HG03565 (cell line): ENCODE measurements at regions not wholly inside any gene's neighbourhood (a gene's known extent, or its start where the extent isn't known, plus 50 kb on each side); places are given as distances from the start of the nearest gene placed in this dataset.
"Not testable (repeated sequence)": the region's sequence is repeated elsewhere in the genome, so short reads cannot be mapped to it uniquely, and the experiment has no call there.

Experiments used
- ATAC-seq: cut with Tn5 transposase; IDR thresholded peaks from one replicate; pipeline ENCODE4 v1.9.1; 2021; ENCODE audit warnings: mild to moderate bottlenecking, moderate library complexity; ENCODE audit not compliant: unreplicated experiment

DNA sequence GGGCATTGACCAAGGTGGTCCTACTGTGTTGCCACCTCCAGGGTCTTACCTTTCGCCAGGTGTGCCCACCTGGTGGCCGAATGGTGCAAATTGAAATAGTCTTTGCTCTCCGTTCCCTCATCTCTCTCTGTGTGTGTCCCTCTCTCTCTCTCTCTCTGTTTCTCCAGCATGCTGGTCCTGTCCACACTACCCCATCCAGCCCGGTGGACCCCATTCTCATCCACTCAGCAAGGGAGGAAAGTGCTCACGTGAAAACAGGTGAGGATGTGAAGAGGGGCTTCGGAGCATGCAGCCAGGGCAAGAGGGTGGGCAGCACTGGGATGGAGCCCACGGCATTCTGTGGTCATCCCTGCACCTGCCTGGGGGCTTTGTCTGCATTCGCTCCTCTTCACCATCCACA, 150.1 kb downstream of the CRLF2 start:
- no peak for ATAC-seq

DNA sequence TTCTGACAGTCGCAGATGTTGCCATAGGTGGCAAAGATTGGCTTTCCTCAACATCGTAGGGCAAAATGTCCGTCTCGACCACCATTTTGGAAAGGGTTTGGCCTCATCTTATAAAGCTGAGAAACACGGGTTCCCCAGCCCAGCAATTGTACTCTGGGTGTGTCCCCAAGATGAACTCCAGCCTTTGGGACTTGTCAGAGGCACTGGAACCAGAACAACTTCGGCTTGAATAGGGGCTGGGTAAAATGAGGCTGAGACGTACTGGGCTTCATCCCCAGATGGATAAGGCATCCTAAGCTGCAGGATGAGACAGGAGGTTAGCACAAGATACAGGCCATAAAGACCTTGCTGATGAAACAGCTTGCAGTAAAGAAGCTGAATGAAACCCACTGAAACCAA, 151.9 kb downstream of the CRLF2 start:
- no peak for ATAC-seq

DNA sequence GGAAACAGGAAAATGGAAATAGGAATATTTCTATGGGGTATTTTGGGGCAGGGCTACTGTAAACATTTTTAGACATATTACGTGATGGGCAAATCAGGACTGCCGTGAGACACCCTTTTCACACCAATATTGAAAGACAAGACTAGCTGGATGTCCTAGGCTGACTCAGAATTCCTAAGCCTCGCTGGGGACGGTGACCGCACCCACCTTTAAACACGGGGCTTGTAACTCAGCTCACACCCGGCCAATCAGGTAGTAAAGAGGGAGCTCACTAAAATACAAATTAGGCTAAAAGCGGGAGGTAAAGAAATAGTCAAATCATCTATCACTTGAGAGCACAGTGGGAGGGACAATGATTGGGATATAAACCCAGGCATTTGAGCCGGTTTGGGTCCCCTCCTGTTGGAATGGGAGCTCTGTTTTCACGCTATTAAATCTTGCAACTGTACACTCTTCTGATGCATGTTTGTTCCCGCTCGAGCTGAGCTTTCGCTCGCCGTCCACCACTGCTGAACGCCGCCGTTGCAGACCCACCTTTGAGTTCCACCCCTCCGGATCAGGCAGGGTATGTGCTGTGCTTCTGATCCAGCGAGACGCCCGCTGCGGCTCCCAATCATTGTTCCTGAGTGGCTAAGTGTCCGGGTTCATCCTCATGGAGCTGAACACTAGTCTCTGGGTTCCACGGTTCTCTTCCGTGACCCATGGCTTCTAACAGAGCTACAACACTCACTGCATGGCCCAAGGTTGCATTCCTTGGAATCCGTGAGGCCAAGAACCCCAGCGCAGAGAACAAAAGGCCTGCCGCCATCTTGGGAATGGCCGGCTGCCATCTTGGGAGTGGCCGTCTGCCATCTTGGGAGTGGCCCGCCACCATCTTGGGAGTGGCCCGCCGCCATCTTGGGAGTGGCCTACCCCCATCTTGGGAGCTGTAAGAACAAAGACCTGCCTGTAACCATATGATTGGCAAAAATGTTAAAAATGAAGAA, 152.6 kb downstream of the CRLF2 start:
- ATAC-seq, result no peak

DNA sequence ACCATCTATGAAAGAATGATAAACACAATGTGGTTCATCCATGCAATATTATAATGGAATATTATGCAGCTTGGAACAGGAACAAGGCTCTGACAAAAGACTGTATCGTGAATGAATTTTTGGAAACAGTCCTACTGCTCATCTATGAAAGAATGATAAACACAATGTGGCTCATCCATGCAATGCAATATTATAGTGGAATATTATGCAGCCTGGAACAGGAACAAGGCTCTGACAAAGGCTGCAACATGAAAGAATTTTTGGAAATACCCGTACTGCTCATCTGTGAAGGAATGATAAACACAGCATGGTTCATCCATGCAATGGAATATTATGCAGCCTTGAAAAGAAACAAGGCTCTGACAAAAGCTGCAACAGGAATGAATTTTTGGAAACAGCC, 158.8 kb downstream of the CRLF2 start:
- ATAC-seq, result not testable (repeated sequence)

DNA sequence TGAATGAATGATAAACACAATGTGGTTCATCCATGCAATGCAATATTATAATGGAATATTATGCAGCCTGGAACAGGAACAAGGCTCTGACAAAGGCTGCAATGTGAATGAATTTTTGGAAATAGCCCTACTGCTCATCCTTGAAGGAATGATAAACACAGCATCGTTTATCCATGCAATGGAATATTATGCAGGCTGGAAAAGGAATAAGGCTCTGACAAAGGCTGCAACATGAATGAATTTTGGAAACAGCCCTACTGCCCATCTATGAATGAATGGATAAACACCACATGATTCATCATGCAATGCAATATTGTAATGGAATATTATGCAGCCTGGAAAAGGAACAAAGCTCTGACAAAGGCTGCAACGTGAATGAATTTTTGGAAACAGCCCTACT, 159.4 kb downstream of the CRLF2 start:
- ATAC-seq, result no peak

DNA sequence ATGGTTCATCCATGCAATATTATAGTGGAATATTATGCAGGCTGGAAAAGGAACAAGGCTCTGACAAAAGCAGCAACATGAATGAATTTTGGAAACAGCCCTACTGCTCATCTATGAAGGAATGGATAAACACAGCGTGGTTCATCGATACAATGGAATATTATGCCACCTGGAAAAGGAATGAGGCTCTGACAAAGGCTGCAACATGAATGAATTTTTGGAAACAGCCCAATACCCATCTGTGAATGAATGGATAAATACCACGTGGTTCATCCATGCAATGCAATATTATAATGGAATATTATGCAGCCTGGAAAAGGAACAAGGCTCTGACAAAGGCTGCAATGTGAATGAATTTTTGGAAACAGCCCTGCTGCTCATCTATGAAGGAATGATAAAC, 160.4 kb downstream of the CRLF2 start:
- ATAC-seq, result no peak

DNA sequence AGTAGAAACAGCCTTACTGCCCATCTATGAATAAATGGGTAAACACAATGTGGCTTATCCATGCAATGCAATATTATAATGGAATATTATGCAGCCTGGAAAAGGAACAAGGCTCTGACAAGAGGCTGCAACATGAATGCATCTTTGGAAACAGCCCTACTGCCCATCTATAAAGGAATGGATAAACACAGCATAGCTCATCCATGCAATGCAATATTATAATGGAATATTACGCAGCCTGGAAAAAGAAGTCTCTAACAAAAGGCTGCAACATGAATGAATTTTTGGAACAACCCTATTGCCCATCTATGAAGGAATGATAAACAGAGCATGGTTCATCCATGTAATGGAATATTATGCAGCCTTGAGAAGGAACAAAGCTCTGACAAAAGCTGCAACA, 161.0 kb downstream of the CRLF2 start:
- ATAC-seq, result no peak

DNA sequence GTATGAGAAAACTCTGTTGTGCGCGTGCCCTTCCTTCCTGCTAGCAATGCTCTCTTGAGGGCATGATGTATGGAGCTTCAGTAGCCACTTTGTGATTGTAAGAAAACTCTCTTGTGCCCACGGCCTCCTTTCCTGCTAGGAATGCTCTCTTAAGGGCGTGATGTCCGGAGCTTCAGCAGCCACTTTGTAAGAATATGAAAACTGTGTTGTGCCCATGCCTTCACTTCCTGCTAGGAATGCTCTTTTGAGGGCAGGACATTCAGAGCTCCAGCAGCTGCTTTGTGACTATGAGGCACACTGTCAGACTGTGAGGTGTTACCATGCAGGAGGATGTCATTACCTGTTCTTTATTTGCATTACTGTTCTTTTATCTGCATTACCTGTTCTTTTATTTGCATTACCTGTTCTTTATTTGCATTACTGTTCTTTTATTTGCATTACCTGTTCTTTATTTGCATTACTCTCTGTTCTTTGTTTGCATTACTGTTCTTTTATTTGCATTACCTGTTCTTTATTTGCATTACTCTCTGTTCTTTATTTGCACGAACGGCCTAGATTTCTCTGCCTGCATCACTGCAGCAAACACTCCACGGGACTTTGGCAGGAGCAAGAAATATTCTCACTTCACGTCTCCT, 166.7 kb downstream of the CRLF2 start:
- ATAC-seq, result no peak

DNA sequence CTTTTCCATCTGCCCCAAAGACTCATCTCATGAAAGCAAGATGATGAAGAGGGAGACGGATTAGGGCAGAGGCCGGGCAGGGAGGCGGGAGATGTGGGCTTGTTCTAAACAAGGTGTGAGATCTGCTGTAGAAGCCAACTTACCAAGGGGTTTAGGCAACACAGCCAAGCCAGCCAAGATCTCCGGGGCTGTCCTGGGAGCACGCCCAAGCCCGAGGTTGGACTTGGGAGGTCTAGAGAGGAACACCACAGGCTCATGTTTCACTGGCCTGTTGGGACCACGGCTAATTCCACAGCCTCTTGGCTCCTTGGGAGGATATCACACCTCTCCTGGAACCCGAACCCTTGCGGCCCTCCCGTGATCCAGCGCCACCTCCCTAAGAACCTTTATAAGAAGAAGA, 171.4 kb downstream of the CRLF2 start:
- no peak for ATAC-seq

DNA sequence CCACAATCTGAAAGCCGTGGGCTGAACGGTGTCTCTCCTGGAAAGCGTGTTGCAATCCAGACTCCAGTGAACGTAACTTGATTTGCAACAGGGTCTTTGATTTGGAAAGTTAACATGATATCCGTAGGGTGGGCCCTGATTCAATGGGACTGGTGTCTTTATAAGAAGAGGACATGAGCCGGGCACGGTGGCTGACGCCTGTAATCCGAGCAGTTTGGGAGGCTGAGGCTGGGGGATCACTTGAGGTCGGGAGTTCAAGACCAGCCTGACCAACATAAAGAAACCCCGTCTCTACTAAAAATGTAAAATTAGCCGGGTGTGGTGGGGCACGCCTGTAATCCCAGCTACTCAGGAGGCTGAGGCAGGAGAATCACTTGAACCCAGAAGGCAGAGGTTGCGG, 176.5 kb downstream of the CRLF2 start:
- not testable (repeated sequence) for ATAC-seq

DNA sequence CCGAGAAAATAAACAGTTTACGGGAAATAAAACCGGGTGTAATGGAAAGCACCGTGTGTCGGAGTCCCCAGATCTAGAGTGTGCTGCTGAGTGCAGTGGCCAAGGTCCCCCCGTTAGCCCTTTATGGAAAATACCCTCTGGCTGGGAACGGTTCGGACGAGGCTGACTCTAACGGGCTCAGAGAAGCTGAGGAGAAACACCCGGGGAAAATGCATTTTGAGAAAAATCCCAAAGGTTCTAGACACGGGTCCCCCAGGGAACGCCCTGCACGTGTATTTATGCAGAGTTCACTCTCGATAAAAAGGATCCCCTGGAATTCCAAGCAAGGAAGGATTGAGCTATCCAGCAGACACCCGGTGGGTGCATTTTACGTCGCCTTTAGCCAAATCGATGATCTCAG, 177.2 kb downstream of the CRLF2 start:
- ATAC-seq, result no peak

DNA sequence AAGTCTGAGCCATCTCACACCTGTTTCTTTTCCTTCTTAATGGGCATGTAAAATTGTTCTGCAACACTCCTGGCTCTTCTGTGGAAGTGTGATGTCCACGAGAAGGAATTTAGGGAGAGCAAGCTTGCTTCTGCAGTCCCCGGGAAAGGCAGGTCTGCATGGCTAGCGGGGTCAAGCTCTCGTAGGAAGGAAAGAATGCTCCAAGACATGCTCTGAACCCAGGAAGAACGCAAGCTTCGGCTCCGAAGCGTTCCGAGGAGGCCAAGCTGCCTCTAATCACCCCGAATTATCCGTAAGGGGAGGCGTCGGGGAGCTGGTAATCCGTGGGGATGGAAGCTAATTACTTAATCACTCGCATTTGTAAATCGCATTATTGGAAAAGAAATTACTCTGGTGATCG, 177.7 kb downstream of the CRLF2 start:
- no peak for ATAC-seq

DNA sequence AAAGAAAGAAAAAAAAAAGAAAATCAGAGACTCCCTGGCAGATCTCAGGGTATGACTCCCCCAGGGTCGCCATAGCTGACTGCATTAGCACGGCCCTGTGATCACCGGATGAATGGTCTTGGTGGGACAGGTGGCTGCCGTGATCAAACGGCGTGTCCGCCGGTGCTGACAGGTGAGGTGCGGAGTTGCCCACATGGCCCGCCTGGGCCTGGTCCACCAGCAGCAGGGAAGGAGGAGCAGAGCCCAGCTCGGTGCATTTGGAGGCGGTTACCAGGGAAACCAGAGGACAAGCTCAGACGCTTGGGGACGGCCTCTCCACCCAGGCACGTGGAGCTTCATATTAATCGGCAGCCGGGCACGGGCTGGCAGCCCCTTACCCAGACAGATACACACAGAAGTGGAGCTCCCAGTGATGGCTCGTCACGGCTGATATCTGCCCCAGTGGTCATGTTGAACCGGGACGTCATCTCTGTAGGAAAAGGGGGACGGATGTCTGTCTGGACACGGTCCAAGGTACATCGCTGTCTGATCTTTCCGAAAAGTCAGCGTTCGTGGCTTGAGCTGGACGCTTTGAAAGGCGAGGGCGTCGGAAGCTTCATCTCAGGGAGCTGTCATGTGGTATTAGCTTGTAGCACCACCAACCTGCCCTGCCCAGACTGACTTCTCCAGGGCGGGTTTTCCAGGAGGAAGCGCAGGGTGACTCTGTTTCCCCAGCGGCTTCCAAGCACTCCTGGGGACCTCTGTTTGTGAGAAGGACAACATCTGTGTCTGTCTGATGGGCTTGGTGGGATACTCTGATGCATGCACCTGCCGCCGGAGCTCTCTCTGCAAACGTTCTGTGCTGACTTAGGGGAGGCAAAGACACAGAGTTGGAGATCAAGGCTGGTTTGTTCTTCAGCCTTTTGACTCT, 180.7 kb downstream of the CRLF2 start:
- ATAC-seq, result no peak

DNA sequence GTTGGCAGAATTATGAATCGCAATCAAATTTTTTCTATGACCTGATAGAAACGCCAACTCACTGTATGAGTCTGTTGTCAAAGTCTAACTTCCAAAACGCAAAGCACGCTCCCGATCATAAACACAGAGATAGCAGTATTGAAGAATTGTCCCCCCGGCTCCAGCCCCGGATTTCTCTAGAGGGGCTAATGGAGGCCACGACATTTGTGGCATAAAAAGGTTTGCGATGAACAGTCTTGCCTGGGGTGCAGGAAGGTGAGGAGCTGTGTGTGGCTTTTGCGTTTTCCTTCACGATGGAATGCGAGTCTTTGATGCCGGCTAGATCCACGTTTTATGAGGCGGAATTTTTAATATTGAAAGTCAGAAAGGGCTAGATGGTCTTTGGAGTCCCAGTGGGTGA, 183.0 kb downstream of the CRLF2 start:
- no peak for ATAC-seq

DNA sequence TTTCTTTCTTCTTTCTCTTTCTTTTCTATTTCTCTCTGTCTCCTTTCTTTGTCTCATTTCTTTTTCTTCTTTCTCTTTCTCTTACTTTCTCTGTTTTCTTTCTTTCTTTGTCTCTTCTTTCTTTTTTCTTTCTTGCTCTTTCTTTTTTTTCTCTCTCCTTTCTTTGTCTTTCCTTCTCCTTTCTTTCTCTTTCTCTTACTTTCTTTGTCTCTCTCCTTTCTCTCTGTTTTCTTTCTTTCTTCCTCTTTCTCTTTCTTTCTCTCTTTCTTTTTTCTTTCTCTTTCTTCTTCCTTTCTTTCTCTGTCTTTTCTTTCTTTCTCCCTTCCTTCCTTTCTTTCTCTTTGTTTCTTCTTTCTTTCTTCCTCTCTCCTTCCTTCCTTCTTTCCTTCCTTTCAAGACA, 184.8 kb downstream of the CRLF2 start:
- no peak for ATAC-seq

DNA sequence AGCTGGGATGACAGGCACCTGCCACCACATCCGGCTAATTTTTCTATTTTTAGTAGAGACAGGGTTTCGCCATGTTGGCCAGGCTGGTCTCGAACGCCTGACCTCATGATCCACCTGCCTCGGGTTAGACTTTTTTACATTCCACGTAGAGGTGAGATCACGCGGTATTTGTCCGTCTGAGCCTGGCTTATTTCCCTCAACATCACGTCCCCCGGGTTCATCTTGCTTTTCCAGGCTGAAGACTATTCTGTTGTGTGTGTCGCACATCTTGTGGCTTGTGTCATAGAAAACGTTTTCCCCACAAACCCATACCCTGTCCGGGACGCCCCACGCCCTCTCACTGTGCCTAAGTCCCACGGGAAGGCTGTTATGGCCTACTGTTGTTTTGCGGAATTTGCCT, 185.3 kb downstream of the CRLF2 start:
- ATAC-seq, result no peak

DNA sequence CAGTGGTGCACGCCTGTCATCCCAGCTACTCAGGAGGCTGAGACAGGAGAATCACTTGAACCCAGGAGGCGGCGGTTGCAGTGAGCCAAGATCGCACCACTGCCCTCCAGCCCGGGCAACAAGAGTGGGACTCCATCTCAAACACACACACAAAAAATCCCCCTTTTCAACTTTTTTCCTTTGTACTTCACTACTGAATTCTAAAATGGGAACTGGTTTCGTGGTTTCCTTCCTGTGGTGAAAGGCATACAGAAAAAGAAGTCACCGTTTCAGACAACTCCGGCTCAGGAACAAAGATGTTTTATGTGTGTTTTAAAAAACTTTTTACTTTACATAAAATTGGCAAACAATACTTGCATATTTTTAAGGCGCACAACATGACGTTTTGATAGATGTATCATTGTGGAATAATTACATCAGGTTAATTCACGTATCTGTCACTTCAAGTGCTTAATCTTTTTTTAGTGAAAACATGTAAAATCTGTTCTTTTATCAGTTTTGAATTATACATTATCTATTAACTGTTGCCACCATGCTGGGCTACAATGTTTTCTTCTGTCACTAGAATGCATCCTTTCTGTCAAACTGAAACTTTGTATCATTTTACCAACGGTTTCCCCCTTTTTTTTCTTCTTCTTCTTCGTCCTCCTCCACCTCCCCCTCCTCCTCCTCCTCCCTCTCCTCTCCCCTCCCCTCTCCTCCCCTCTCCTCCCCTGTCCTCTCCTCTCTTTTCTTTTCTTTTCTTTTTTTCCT, 186.0 kb downstream of the CRLF2 start:
- no peak for ATAC-seq

DNA sequence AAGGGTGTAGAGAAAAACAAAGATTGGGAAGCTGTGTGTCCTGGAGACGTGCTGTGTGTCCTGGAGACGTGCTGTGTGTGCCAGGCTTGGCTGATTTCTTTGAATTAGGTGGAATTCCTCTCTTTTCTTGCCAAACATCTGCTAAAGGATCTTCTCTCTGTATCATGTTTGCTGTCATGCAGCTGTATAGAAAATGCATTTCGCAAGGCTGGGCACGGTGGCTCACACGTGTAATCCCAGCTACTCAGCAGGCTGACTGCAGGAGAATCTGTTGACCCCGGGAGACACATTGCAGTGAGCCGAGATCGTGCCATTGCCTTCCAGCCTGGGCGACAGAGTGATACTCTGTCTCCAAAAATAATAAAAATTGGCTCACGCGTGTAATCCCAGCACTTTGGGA, 187.0 kb downstream of the CRLF2 start:
- ATAC-seq, result no peak

DNA sequence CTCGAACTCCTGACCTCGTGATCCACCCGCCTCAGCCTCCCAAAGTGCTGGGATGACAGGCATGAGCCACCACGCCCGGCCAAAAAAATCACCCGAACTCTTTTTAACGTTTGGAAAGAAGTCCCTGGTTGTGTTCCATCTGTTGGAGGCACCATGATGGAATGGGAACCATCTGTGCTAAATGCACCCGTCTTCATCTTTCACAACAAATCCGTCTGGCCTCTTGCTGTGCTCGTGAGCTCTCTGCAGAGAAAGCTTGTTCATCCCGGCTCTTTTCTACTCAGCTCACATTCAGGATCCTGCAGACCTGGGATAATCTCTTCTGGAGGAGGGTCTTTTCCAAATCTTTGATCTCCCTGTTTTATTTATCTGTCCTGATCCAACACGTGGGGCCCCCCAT, 188.8 kb downstream of the CRLF2 start:
- ATAC-seq, result no peak

DNA sequence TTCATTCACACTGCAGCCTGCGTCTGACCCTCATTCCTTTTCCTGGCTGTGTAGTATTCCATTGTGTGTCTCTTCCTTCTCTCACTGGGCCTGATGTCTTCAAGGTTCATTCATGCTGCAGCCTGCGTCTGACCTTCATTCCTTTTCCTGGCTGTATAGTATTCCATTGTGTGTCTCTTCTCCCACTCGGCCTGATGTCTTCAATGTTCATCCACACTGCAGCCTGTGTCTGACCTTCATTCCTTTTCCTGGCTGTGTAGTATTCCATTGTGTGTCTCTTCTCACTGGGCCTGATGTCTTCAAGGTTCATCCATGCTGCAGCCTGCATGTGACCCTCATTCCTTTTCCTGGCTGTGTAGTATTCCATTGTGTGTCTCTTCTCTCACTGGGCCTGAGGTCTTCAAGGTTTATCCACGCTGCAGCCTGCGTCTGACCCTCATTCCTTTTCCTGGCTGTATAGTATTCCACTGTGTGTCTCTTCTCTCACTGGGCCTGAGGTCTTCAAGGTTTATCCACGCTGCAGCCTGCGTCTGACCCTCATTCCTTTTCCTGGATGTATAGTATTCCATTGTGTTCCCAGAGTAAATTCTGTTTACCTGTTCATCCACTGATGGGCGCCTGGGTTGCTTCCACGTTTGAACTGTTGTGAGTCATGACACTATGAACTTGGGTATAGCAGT, 191.0 kb downstream of the CRLF2 start:
- not testable (repeated sequence) for ATAC-seq
